Liver (tissue), 3 donors: ENCODE measurements at regions not wholly inside any gene's neighbourhood (a gene's known extent, or its start where the extent isn't known, plus 50 kb on each side); places are given as distances from the start of the nearest gene placed in this dataset.

Experiments
- EGR1 ChIP-seq, 2 donors: IDR thresholded peaks; 2 replicates each; pipeline ENCODE4 v1.6.1; 2016 to 2018; ENCODE audit warnings: antibody characterized with exemption in 2 of 2, low read depth in 2 of 2
- YY1 ChIP-seq: IDR thresholded peaks from 2 replicates; pipeline ENCODE4 v1.6.1; 2016; ENCODE audit warnings: antibody characterized with exemption, mild to moderate bottlenecking
- TF ChIP-seq, protein P1 (sequence below): fragments of 150-350 bp; IDR thresholded peaks from 2 replicates; pipeline ENCODE4 v1.5.1; 2017; ENCODE audit warnings: improper control_type of control experiment, low read depth, low read length; ENCODE audit not compliant: missing input control
- TF ChIP-seq, protein P2 (sequence below): IDR thresholded peaks from 2 replicates; pipeline ENCODE4 v1.6.1; 2016; ENCODE audit warnings: antibody characterized with exemption
- TF ChIP-seq, protein P3 (sequence below): IDR thresholded peaks from 2 replicates; pipeline ENCODE4 v1.6.1; 2016; ENCODE audit warnings: antibody characterized with exemption
- donor health status: healthy.
- donor health status: healthy.

DNA sequence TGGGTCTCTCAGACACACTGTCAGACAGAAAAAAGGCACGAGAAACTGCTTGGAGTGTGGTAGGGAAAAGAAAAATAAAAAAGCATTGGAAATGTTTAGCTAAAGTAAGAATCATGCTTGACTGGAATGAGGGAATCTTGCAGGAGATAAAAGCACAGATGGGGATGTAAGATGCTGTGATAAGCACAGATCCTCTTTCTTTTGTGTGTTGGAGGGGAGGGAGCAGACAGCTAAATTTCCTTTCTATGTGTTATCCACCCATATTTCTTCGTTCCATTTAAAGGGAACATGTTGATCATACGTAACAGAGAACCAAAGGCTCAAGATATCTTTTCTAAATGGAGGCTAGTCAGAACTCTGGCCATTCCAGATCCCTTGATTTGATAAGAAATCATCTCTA, 614.0 kb upstream of the LCORL start:
- TF ChIP-seq, protein P1, sequence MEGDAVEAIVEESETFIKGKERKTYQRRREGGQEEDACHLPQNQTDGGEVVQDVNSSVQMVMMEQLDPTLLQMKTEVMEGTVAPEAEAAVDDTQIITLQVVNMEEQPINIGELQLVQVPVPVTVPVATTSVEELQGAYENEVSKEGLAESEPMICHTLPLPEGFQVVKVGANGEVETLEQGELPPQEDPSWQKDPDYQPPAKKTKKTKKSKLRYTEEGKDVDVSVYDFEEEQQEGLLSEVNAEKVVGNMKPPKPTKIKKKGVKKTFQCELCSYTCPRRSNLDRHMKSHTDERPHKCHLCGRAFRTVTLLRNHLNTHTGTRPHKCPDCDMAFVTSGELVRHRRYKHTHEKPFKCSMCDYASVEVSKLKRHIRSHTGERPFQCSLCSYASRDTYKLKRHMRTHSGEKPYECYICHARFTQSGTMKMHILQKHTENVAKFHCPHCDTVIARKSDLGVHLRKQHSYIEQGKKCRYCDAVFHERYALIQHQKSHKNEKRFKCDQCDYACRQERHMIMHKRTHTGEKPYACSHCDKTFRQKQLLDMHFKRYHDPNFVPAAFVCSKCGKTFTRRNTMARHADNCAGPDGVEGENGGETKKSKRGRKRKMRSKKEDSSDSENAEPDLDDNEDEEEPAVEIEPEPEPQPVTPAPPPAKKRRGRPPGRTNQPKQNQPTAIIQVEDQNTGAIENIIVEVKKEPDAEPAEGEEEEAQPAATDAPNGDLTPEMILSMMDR, result no peak
- TF ChIP-seq, protein P2, sequence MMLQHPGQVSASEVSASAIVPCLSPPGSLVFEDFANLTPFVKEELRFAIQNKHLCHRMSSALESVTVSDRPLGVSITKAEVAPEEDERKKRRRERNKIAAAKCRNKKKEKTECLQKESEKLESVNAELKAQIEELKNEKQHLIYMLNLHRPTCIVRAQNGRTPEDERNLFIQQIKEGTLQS, result no peak
- TF ChIP-seq EGR1 (IDR thresholded peaks at IDR 0.05; ENCODE audit: low read depth in 2 of 2) (no peak), YY1 (no peak)
- TF ChIP-seq, protein P3, sequence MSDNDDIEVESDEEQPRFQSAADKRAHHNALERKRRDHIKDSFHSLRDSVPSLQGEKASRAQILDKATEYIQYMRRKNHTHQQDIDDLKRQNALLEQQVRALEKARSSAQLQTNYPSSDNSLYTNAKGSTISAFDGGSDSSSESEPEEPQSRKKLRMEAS, result no peak
